Colonic mucosa (tissue), 4 donors: ENCODE measurements at regions not wholly inside any gene's neighbourhood (a gene's known extent, or its start where the extent isn't known, plus 50 kb on each side); places are given as distances from the start of the nearest gene placed in this dataset.

Experiments
- DNase-seq: peaks from one replicate; pipeline ENCODE4 v3.0.0-alpha.2; 2020
- H3K27ac ChIP-seq: fragments of 200-600 bp; one replicate; pipeline ENCODE4 v1.8.0; 2021
- H3K27me3 ChIP-seq: fragments of 200-600 bp; one replicate; pipeline ENCODE4 v1.8.0; 2021
- H3K36me3 ChIP-seq: fragments of 200-600 bp; one replicate; pipeline ENCODE4 v1.8.0; 2021
- H3K4me1 ChIP-seq: fragments of 200-600 bp; one replicate; pipeline ENCODE4 v1.8.0; 2021; ENCODE audit warnings: mild to moderate bottlenecking
- H3K4me3 ChIP-seq: fragments of 200-600 bp; one replicate; pipeline ENCODE4 v1.8.0; 2021
- H3K9ac ChIP-seq, 2 donors: one replicate each; pipeline ENCODE4 v1.7.0; 2013; ENCODE audit warnings: control low read depth in 2 of 2, low read depth in 2 of 2, low read length in 2 of 2
- H3K9me3 ChIP-seq: fragments of 200-600 bp; one replicate; pipeline ENCODE4 v1.8.0; 2021
- CTCF ChIP-seq: fragments of 200-600 bp; IDR thresholded peaks from one replicate; pipeline ENCODE4 v1.8.0; 2022; ENCODE audit warnings: antibody characterized with exemption, mild to moderate bottlenecking
- intact Hi-C: fragments of 100-400 bp; cut with DNase I; formaldehyde crosslinking; loops from one replicate; pipeline ENCODE4 v1.14.1; 2022
- donor health status: healthy.
- donor health status: DM: no; HTN: no; CAD: no.
- donor health status: DM: no; HTN: no; CAD: no.

GRCh38 chr14:42311876-42312275 lies 705.2 kb downstream of the LRFN5 start:
- DNase-seq: no peak
- Histone ChIP-seq H3K9ac (no peak overlapping the region), H3K9me3 (no peaks in the 10 kb centered on the region), H3K36me3 (no peaks in the 10 kb centered on the region), H3K27ac (no peak overlapping the region), H3K4me1 (no peaks in the 10 kb centered on the region), H3K27me3 (no peaks in the 10 kb centered on the region), H3K4me3 (no peak overlapping the region)
- intact Hi-C loops: no loop called here
- no peak for TF ChIP-seq CTCF

GRCh38 chr14:42307239-42307825 lies 700.7 kb downstream of the LRFN5 start:
- no peaks in the 10 kb centered on the region for H3K27me3 ChIP-seq
- intact Hi-C loops: no loop called here
- no peak overlapping the region for H3K4me3 ChIP-seq
- no peak for DNase-seq
- H3K36me3 ChIP-seq: no peaks in the 10 kb centered on the region
- H3K9ac ChIP-seq: no peak overlapping the region
- no peaks in the 10 kb centered on the region for H3K9me3 ChIP-seq
- no peak overlapping the region for H3K27ac ChIP-seq
- no peak for TF ChIP-seq CTCF
- H3K4me1 ChIP-seq: no peaks in the 10 kb centered on the region

- H3K27me3 ChIP-seq: no peaks in the 10 kb centered on the region
- intact Hi-C loops: no loop called here
- no peak for TF ChIP-seq CTCF
Measured at GRCh38 chr14:42299692-42300091, 693.0 kb downstream of the LRFN5 start.

GRCh38 chr14:42293180-42293579 lies 686.5 kb downstream of the LRFN5 start:
- H3K4me3 ChIP-seq: no peak overlapping the region
- H3K27ac ChIP-seq: no peak overlapping the region
- intact Hi-C loops: no loop called here
- H3K9me3 ChIP-seq: no peaks in the 10 kb centered on the region
- H3K27me3 ChIP-seq: no peaks in the 10 kb centered on the region
- no peaks in the 10 kb centered on the region for H3K36me3 ChIP-seq
- H3K9ac ChIP-seq: no peak overlapping the region
- TF ChIP-seq CTCF: no peak
- no peak for DNase-seq
- H3K4me1 ChIP-seq: no peaks in the 10 kb centered on the region

More at GRCh38 chr14:42299692-42300091, 693.0 kb downstream of the LRFN5 start:
- DNase-seq: no peak
- Histone ChIP-seq H3K4me3 (no peak overlapping the region), H3K9me3 (no peaks in the 10 kb centered on the region), H3K27ac (no peak overlapping the region), H3K9ac (no peak overlapping the region), H3K36me3 (no peaks in the 10 kb centered on the region), H3K4me1 (no peaks in the 10 kb centered on the region)

- Histone ChIP-seq H3K4me3 (no peak overlapping the region), H3K27me3 (no peaks in the 10 kb centered on the region), H3K9ac (no peak overlapping the region), H3K27ac (no peak overlapping the region), H3K36me3 (no peaks in the 10 kb centered on the region), H3K9me3 (no peaks in the 10 kb centered on the region), H3K4me1 (no peaks in the 10 kb centered on the region)
- no peak for DNase-seq
- intact Hi-C loops: no loop called here
- TF ChIP-seq CTCF: no peak
Measured at GRCh38 chr14:42277840-42278239, 671.2 kb downstream of the LRFN5 start.
